ENCODE measurements at regions not wholly inside any gene's neighbourhood (a gene's known extent, or its start where the extent isn't known, plus 50 kb on each side); places are given as distances from the start of the nearest gene placed in this dataset.

GRCh38 chr4:24013668-24014422 is 124.0 kb upstream of the PPARGC1A start:
- DNase-seq (ENCODE audit: low read depth in 1 of 2, low spot score in 1 of 2), result no peak

DNA sequence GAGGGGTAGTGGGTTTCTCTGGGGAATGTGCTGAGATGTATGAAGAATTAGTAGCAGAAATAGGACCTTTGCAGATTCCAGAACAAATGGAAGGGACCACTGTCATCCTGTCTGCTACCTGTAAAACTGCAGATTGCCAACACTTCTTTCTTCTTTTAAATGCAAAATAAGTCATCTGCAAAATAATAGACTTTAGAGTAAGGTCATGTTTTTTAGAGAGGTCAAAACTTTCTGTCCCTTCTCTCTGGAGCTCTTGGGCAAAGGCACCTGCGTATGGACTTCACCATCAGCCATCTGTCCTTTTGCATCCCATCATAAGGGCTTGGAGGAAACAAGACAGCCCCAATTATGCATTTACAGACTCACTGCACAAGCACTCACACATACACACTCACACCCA is 121.1 kb upstream of the PPARGC1A start:
- no peak for DNase-seq (ENCODE audit: low read depth in 1 of 2, low spot score in 1 of 2)

- no peak for DNase-seq (ENCODE audit: low read depth in 1 of 2, low spot score in 1 of 2)
Measured at GRCh38 chr4:24010573-24010972, 120.7 kb upstream of the PPARGC1A start.

GRCh38 chr4:24007860-24008261 is 118.0 kb upstream of the PPARGC1A start:
- no peak for DNase-seq (ENCODE audit: low read depth in 1 of 2, low spot score in 1 of 2)

DNA sequence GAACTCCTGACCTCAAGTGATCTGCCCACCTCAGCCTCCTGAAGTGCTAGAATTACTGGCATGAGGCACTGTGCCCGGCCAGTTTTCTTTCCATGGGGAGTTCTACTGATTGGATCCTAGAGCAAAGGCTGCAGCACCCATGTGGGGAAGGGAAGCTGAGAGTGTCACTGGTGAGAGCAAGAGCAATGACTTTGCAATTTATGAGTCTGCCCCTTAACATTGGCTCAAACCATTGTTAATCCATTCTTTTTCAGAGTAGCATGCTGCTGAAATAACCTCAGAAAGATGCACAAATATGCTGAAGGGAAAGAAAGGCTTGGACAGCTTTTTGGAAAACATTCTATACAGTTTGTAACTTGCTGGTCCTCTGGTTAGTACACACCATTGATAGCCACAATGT is 116.4 kb upstream of the PPARGC1A start:
- no peak for DNase-seq (ENCODE audit: low read depth in 1 of 2, low spot score in 1 of 2)

DNA sequence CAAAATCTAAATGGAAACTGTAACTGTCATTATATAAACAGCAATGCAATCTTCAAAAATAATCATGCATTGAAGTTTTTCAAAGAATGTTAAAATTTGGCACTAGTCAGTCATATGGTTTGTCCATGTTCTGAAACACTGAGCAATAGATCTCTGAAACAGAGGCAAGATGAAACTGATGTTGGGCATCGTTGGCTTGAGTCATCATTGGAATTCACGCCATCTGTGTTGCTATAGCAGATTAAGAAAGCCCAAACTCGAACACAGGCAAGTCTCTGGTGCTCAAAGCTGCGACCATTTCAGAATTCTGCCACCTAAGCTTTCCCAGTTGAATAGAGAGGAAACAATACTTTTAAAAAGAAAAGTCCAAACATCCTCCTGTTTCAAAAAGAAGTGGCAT is 114.1 kb upstream of the PPARGC1A start:
- no peak for DNase-seq (ENCODE audit: low read depth in 1 of 2, low spot score in 1 of 2)

- DNase-seq (ENCODE audit: low read depth in 1 of 2, low spot score in 1 of 2), result no peak
Measured at GRCh38 chr4:24003496-24003895, 113.6 kb upstream of the PPARGC1A start.

DNA sequence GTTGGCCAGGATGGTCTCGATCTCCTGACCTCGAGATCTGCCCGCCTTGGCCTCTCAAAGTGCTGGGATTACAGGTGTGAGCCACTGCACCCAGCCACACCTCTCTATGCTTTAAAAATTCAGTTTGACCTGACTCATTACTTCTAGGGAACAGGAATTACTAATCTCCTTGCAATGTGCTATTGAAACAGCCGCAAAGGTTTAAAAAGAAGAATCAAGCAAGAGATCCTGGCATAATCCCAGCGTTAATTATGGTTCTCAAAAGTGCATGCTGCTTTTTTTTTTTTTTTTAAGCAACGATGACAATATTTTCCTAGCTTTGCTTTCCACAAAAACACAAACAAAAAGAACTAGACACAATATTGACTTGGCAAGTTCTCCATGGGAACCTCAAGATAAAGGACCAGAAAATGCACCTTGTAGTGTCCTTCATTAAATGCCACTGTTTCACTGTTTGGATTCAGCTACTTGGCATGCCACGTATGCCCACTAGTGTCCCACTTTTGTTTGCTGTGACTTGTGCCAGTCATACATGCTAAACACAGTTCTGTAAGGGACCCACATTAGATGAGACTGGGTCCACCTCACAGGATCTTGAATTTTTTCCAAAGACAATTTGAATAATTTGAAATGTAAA is 112.6 kb upstream of the PPARGC1A start:
- DNase-seq (ENCODE audit: low read depth in 1 of 2, low spot score in 1 of 2), result no peak

DNA sequence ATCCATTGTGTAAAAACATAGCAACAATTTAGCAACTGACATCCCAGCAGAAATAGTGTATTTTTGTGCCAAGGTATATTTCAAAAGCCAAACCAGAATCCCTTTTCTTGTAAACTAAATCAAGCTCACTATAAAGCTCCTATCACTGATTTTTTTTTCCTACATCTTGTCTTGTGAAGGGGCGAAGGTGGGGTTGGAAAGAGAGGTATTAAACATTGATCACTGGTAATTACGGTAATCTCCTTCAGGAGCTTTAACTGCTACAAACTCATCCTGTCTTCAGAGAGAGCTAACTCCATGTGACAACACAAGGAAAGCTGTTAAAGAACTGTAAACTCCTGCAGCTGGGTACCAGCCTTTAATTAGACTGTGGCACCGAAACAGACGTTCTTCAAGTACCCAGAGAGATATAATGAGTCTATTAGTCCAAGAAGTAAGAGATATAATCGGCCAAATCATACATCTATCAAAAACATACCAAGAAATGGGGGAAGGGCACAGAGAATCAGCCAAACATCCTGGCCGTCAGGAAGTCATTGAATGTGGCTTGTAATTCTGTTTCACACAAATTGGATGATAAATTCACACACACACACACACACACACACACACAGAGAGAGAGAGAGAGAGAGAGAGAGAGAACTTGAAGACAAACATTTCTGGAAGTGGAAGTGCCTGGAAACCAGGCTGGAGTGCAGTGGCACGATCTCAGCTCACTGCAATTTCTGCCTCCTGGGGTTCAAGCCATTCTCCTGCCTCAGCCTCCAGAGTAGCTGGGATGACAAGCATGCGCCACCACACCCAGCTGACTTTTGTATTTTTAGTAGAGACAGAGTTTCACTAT is 111.9 kb upstream of the PPARGC1A start:
- DNase-seq (ENCODE audit: low read depth in 1 of 2, low spot score in 1 of 2), result no peak

DNA sequence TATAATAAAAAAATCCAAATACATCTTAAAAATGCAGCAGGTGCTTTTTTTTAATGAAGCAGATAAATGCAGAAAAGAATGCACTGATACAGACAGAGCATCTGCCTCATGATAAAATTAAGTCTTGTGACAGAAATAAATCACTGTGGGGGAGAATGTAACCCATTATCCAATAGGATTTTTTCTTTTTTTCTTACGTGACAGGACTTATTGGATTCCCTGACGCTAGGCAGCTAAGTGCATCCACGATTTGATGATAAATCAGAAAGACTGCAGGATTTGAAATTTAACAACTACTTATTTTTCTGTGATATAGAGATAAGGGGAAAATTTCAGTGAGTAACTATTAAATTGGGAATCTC is 110.6 kb upstream of the PPARGC1A start:
- no peak for DNase-seq (ENCODE audit: low read depth in 1 of 2, low spot score in 1 of 2)

GRCh38 chr4:23999714-24000469 is 110.0 kb upstream of the PPARGC1A start:
- DNase-seq (ENCODE audit: low read depth in 1 of 2, low spot score in 1 of 2), result no peak

DNA sequence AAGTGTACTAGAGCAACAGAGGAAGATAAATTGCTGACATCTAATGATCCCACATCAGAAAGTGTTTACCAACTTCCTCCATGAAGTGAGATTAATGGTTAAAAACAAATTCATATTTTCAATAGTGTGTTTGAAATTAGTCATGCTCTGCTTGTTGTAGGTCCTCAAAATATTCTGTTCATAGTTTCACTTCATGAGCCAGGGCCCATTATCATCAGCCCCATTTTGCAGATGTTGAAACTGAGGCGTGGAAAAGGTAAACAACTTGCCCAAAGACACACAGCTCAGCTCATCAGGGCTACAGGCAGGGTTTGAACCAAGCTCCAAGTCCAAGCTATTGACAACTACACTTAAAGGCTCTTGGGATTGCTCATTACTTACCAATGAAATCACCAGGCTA is 103.5 kb upstream of the PPARGC1A start:
- DNase-seq (ENCODE audit: low read depth in 1 of 2, low spot score in 1 of 2), result no peak

- no peak for DNase-seq (ENCODE audit: low read depth in 1 of 2, low spot score in 1 of 2)
Measured at GRCh38 chr4:23991444-23991843, 101.6 kb upstream of the PPARGC1A start.

DNA sequence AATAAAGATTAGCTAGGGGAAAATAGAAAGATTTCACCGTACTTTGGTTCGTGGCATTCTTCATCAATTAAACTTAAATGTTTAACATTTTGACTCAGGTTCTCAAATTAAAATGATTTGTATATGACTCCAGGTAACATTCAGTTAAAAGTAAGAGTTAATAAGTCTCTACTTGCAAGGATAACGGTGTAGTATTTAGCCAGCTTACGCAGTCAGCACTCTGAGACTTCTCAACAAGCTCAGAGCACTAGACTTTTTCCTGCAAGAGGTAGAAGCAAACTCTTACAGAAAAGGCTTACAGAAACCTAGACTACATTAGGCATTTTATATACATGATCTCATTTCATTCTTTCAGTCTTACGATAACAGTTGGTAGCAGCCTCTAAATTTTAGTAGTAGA is 96.4 kb upstream of the PPARGC1A start:
- DNase-seq (ENCODE audit: low read depth in 1 of 2, low spot score in 1 of 2), result no peak

GRCh38 chr4:23981328-23981727 is 91.5 kb upstream of the PPARGC1A start:
- DNase-seq (ENCODE audit: low read depth in 1 of 2, low spot score in 1 of 2), result no peak

- no peak for DNase-seq (ENCODE audit: low read depth in 1 of 2, low spot score in 1 of 2)
Measured at GRCh38 chr4:23979534-23979933, 89.7 kb upstream of the PPARGC1A start.

DNA sequence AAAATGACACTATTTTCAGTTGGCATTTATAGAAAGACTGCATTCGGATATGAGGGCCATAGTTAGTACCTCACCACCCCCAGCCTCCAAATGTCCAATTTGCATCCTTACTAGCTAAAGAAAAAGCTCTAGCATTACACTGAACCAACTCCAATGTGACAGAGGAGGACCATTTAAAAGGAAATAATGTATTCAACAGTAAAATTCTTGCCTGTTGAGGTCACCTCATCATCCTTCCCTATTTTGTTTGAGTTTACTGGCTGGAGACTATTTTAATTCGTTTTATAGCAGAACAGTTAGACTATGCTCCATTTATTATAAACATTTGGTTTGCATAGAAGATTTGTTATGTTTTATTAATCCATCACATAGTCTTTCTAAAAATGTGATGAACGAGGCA is 88.2 kb upstream of the PPARGC1A start:
- no peak for DNase-seq (ENCODE audit: low read depth in 1 of 2, low spot score in 1 of 2)

- no peak for DNase-seq (ENCODE audit: low read depth in 1 of 2, low spot score in 1 of 2)
Measured at GRCh38 chr4:23976423-23976822, 86.6 kb upstream of the PPARGC1A start.

DNA sequence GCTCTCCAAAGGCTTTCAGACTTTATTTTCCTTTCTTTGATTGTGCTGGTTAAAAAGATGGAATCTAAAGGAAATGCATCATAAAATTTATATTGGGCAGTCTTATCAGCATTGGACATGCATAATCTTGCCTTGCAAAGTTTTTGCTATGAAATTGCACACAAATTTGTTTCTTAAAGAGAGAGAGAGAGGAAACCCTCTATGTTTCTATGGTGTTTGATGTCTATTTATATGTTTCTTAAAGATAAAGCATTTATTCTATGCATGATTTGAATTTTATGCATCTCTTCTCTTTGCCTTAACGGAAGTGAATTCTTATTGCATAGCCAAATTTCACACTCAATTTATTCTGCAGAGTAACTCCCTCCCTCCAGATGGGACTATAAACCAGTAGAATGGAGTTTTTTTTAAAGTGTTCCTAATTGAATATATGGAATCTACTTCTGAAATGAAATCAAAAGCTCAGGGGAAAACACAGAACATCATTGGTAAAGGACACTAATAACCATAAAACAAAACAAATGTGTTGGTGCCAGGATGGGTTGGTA is 83.5 kb upstream of the PPARGC1A start:
- no peak for DNase-seq (ENCODE audit: low read depth in 1 of 2, low spot score in 1 of 2)

- no peak for DNase-seq (ENCODE audit: low read depth in 1 of 2, low spot score in 1 of 2)
Measured at GRCh38 chr4:23972805-23973204, 83.0 kb upstream of the PPARGC1A start.

DNA sequence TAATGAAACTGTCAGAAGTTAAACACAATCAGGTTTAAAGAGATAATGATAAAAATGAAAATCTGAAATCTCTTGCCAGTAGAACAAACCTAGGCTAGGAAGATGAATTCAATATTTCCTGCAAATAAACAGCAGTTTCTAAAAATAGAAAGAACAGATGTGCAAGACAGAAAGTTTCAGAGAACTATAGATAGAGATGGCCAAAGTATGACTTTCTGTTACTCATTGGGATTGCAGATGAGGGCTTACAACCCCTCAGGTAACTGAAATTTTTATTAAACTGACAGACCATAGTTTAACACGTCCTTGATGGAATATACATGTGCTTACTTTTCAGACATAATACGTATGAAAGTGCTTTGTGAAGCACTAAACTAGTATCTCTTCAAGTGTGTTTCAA is 82.3 kb upstream of the PPARGC1A start:
- no peak for DNase-seq (ENCODE audit: low read depth in 1 of 2, low spot score in 1 of 2)
